ENCODE measurements at regions not wholly inside any gene's neighbourhood (a gene's known extent, or its start where the extent isn't known, plus 50 kb on each side); places are given as distances from the start of the nearest gene placed in this dataset.

- ChIA-PET POLR2A (no interaction called here), CTCF (no interaction called here)
- no peak overlapping the region for H3K4me3 ChIP-seq (ENCODE audit: control extremely low read depth in 1 of 5, extremely low read depth in 1 of 5, insufficient read depth in 1 of 5, low read depth in 2 of 5, low read length in 4 of 5)
- H3K79me2 ChIP-seq (ENCODE audit: control insufficient read depth, insufficient read depth, low read length), result no peaks in the 10 kb centered on the region
- H3K27ac ChIP-seq (ENCODE audit: low read length in 2 of 2), result no peak overlapping the region
- intact Hi-C loops (cut with micrococcal nuclease), result no loop called here
- Mint-ChIP-seq H3K4me3 (no peak overlapping the region), H3K27me3 (no peaks in the 10 kb centered on the region), H3K27ac (no peak overlapping the region), H3K9me3 (ENCODE audit: insufficient read depth) (no peaks in the 10 kb centered on the region), H3K4me1 (peaks cover 20% of the 10 kb centered on the region)
- WGBS (ENCODE audit: insufficient coverage), result no CpG with 5 or more reads among the region's 2 CpGs
- no peak overlapping the region for H2AFZ ChIP-seq (ENCODE audit: insufficient read depth, low read depth, low read length, poor library complexity, severe bottlenecking)
- peak overlapping the region; percentile 16 for H3K4me2 ChIP-seq (replicated peaks; ENCODE audit: low read depth, low read length, poor library complexity, severe bottlenecking)
- H4K20me1 ChIP-seq (ENCODE audit: control insufficient read depth, insufficient read depth, low read length, poor library complexity, severe bottlenecking), result no peaks in the 10 kb centered on the region
- TF ChIP-seq CTCF (IDR thresholded peaks at IDR 0.05) (no peak), EZH2 (IDR thresholded peaks at IDR 0.05; ENCODE audit: borderline replicate concordance, insufficient read depth, low read depth, low read length, poor library complexity, severe bottlenecking) (no peak)
- no peaks in the 10 kb centered on the region for H3K9me3 ChIP-seq (ENCODE audit: control extremely low read depth in 1 of 3, control insufficient read depth in 2 of 3, insufficient read depth in 1 of 3, low read length in 2 of 3)
- peak; percentile 25 for DNase-seq
- H3K9ac ChIP-seq (ENCODE audit: low read length), result no peak overlapping the region
- no peaks in the 10 kb centered on the region for H3K36me3 ChIP-seq (replicated peaks in 1 of 2; ENCODE audit: control extremely low read depth in 1 of 2, control insufficient read depth in 1 of 2, extremely low read depth in 1 of 2, insufficient read depth in 2 of 2, low read length in 1 of 2)
- ATAC-seq (ENCODE audit: low read depth), result no peak
- H3K4me1 ChIP-seq (ENCODE audit: control insufficient read depth in 2 of 2, insufficient read depth in 2 of 2, low read length in 2 of 2), result peaks cover 10 to 13% of the 10 kb centered on the region in 2 donors
- H3K27me3 ChIP-seq (replicated peaks in 1 of 4; ENCODE audit: control extremely low read depth in 1 of 4, control insufficient read depth in 3 of 4, insufficient read depth in 4 of 4, low read length in 3 of 4), result no peaks in the 10 kb centered on the region
Observed at GRCh38 chr7:41779918-41780317, 77.0 kb upstream of the INHBA start.

GRCh38 chr7:41777894-41778596, 75.2 kb upstream of the INHBA start:
- no CpG with 5 or more reads among the region's 5 CpGs for WGBS (ENCODE audit: insufficient coverage)
- no peak overlapping the region for H3K4me3 Mint-ChIP-seq
- POLR2A ChIA-PET, result no interaction called here
- Histone ChIP-seq H3K27me3 (replicated peaks in 1 of 4; ENCODE audit: control extremely low read depth in 1 of 4, control insufficient read depth in 3 of 4, insufficient read depth in 4 of 4, low read length in 3 of 4) (no peaks in the 10 kb centered on the region), H3K36me3 (replicated peaks in 1 of 2; ENCODE audit: control extremely low read depth in 1 of 2, control insufficient read depth in 1 of 2, extremely low read depth in 1 of 2, insufficient read depth in 2 of 2, low read length in 1 of 2) (no peaks in the 10 kb centered on the region), H3K4me3 (ENCODE audit: control extremely low read depth in 1 of 5, extremely low read depth in 1 of 5, insufficient read depth in 1 of 5, low read depth in 2 of 5, low read length in 4 of 5) (no peak overlapping the region), H2AFZ (ENCODE audit: insufficient read depth, low read depth, low read length, poor library complexity, severe bottlenecking) (no peak overlapping the region), H3K27ac (ENCODE audit: low read length in 2 of 2) (no peak overlapping the region), H3K9ac (ENCODE audit: low read length) (no peak overlapping the region), H3K9me3 (ENCODE audit: control extremely low read depth in 1 of 3, control insufficient read depth in 2 of 3, insufficient read depth in 1 of 3, low read length in 2 of 3) (no peaks in the 10 kb centered on the region), H3K4me1 (ENCODE audit: control insufficient read depth in 2 of 2, insufficient read depth in 2 of 2, low read length in 2 of 2) (peaks cover 10 to 13% of the 10 kb centered on the region in 2 donors), H3K79me2 (ENCODE audit: control insufficient read depth, insufficient read depth, low read length) (no peaks in the 10 kb centered on the region), H4K20me1 (ENCODE audit: control insufficient read depth, insufficient read depth, low read length, poor library complexity, severe bottlenecking) (no peaks in the 10 kb centered on the region), H3K4me2 (replicated peaks; ENCODE audit: low read depth, low read length, poor library complexity, severe bottlenecking) (no peak overlapping the region)
- intact Hi-C loops (cut with micrococcal nuclease), result no loop called here
- DNase-seq, result no peak
- no peaks in the 10 kb centered on the region for H3K9me3 Mint-ChIP-seq (ENCODE audit: insufficient read depth)
- CTCF ChIA-PET, result no interaction called here
- H3K27me3 Mint-ChIP-seq, result no peaks in the 10 kb centered on the region
- H3K27ac Mint-ChIP-seq, result no peak overlapping the region
- ATAC-seq (ENCODE audit: low read depth), result no peak
- TF ChIP-seq EZH2 (IDR thresholded peaks at IDR 0.05; ENCODE audit: borderline replicate concordance, insufficient read depth, low read depth, low read length, poor library complexity, severe bottlenecking), result no peak
- TF ChIP-seq CTCF (IDR thresholded peaks at IDR 0.05), result no peak
- peaks cover 20% of the 10 kb centered on the region for H3K4me1 Mint-ChIP-seq
